ENCODE measurements at regions not wholly inside any gene's neighbourhood (a gene's known extent, or its start where the extent isn't known, plus 50 kb on each side); places are given as distances from the start of the nearest gene placed in this dataset.

GRCh38 chr21:28604946-28605537 lies 387.6 kb downstream of the LTN1 start:
- H3K27me3 ChIP-seq (ENCODE audit: insufficient read depth, low read length, poor library complexity): no peaks in the 10 kb centered on the region
- TF ChIP-seq CTCF (IDR thresholded peaks at IDR 0.05; ENCODE audit: borderline replicate concordance, extremely low read depth, low read length, poor library complexity, severe bottlenecking) (no peak), EZH2 (IDR thresholded peaks at IDR 0.05; ENCODE audit: borderline replicate concordance, low read depth, low read length, severe bottlenecking) (no peak)
- H2AFZ ChIP-seq (ENCODE audit: low read depth, low read length): no peak overlapping the region
- no peaks in the 10 kb centered on the region for H4K20me1 ChIP-seq (ENCODE audit: insufficient read depth, low read length)
- H3K36me3 ChIP-seq (ENCODE audit: insufficient read depth, low read length): no peaks in the 10 kb centered on the region
- H3K4me3 ChIP-seq (ENCODE audit: low read depth in 1 of 2, low read length in 2 of 2): no peak overlapping the region
- no peaks in the 10 kb centered on the region for H3K4me1 ChIP-seq (ENCODE audit: insufficient read depth, low read length)
- no peak overlapping the region for H3K9ac ChIP-seq (ENCODE audit: low read depth, low read length)
- ATAC-seq (ENCODE audit: insufficient read depth, low read depth) (peak; percentile 95), DNase-seq (peak; percentile 8)
- no peaks in the 10 kb centered on the region for H3K79me2 ChIP-seq (ENCODE audit: insufficient read depth, low read length)
- H3K4me2 ChIP-seq (ENCODE audit: insufficient read depth, low read length): no peak overlapping the region
- no peak overlapping the region for H3K27ac ChIP-seq (ENCODE audit: low read length)
- H3K9me3 ChIP-seq (ENCODE audit: insufficient read depth, low read length, severe bottlenecking): peaks cover 5% of the 10 kb centered on the region

DNA sequence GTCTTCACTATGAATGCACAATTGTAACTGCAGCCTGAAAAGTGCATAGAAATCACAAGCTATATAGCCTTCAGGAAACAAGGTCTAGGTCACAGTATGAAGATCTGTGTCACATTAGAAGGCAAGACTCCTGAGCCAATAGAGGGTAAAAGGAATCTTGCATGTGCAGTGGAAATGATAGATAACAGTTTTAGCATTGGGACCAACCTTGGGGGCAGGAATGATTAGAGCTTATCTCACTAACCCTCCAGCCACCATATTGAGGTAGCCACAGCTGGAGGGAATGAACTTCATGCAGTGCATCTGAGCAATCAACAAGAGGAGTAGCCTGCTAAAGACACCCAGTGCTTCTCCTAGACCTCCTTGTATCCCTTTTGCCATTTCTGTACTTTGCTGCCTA lies 390.1 kb downstream of the LTN1 start:
- peaks cover 17% of the 10 kb centered on the region for H3K9me3 ChIP-seq (ENCODE audit: insufficient read depth, low read length, severe bottlenecking)
- no peak overlapping the region for H3K9ac ChIP-seq (ENCODE audit: low read depth, low read length)
- H3K79me2 ChIP-seq (ENCODE audit: insufficient read depth, low read length): no peaks in the 10 kb centered on the region
- H3K36me3 ChIP-seq (ENCODE audit: insufficient read depth, low read length): no peaks in the 10 kb centered on the region
- no peaks in the 10 kb centered on the region for H3K4me1 ChIP-seq (ENCODE audit: insufficient read depth, low read length)
- DNase-seq (no peak), ATAC-seq (ENCODE audit: insufficient read depth, low read depth) (no peak)
- no peak overlapping the region for H3K4me3 ChIP-seq (ENCODE audit: low read depth in 1 of 2, low read length in 2 of 2)
- H3K27ac ChIP-seq (ENCODE audit: low read length): no peak overlapping the region
- no peak overlapping the region for H3K4me2 ChIP-seq (ENCODE audit: insufficient read depth, low read length)
- TF ChIP-seq CTCF (IDR thresholded peaks at IDR 0.05; ENCODE audit: borderline replicate concordance, extremely low read depth, low read length, poor library complexity, severe bottlenecking) (no peak), EZH2 (IDR thresholded peaks at IDR 0.05; ENCODE audit: borderline replicate concordance, low read depth, low read length, severe bottlenecking) (no peak)
- H3K27me3 ChIP-seq (ENCODE audit: insufficient read depth, low read length, poor library complexity): no peaks in the 10 kb centered on the region
- no peak overlapping the region for H2AFZ ChIP-seq (ENCODE audit: low read depth, low read length)
- no peaks in the 10 kb centered on the region for H4K20me1 ChIP-seq (ENCODE audit: insufficient read depth, low read length)

- H3K36me3 ChIP-seq (ENCODE audit: insufficient read depth, low read length): no peaks in the 10 kb centered on the region
- no peaks in the 10 kb centered on the region for H3K79me2 ChIP-seq (ENCODE audit: insufficient read depth, low read length)
- no peaks in the 10 kb centered on the region for H3K4me1 ChIP-seq (ENCODE audit: insufficient read depth, low read length)
- H2AFZ ChIP-seq (ENCODE audit: low read depth, low read length): no peak overlapping the region
- H3K9me3 ChIP-seq (ENCODE audit: insufficient read depth, low read length, severe bottlenecking): peaks cover 20% of the 10 kb centered on the region
- H3K4me3 ChIP-seq (ENCODE audit: low read depth in 1 of 2, low read length in 2 of 2): no peak overlapping the region
- no peak overlapping the region for H3K4me2 ChIP-seq (ENCODE audit: insufficient read depth, low read length)
- no peak for TF ChIP-seq EZH2 (IDR thresholded peaks at IDR 0.05; ENCODE audit: borderline replicate concordance, low read depth, low read length, severe bottlenecking)
- no peak for TF ChIP-seq CTCF (IDR thresholded peaks at IDR 0.05; ENCODE audit: borderline replicate concordance, extremely low read depth, low read length, poor library complexity, severe bottlenecking)
- H3K27ac ChIP-seq (ENCODE audit: low read length): no peak overlapping the region
- ATAC-seq (ENCODE audit: insufficient read depth, low read depth): no peak
- no peak overlapping the region for H3K9ac ChIP-seq (ENCODE audit: low read depth, low read length)
- no peaks in the 10 kb centered on the region for H3K27me3 ChIP-seq (ENCODE audit: insufficient read depth, low read length, poor library complexity)
- no peak for DNase-seq
- no peaks in the 10 kb centered on the region for H4K20me1 ChIP-seq (ENCODE audit: insufficient read depth, low read length)
Measured at GRCh38 chr21:28598214-28598613, 394.5 kb downstream of the LTN1 start.
